AG09319 (cell line): ENCODE measurements at regions not wholly inside any gene's neighbourhood (a gene's known extent, or its start where the extent isn't known, plus 50 kb on each side); places are given as distances from the start of the nearest gene placed in this dataset.

Source experiments
- DNase-seq: peaks from one replicate; pipeline ENCODE4 v3.0.0-alpha.2; 2010; ENCODE audit warnings: low read depth; ENCODE audit errors: extremely low read depth
- CTCF ChIP-seq: IDR thresholded peaks from 2 replicates; pipeline ENCODE4 v1.5.1; 2011; ENCODE audit warnings: low read depth, mild to moderate bottlenecking, inconsistent platforms, low read length, moderate library complexity

- no peak for TF ChIP-seq CTCF
- no peak for DNase-seq
Observed at GRCh38 chr1:60419023-60419422, 345.5 kb upstream of the C1orf87 start.

GRCh38 chr1:60415696-60416095 lies 342.1 kb upstream of the C1orf87 start:
- TF ChIP-seq CTCF = no peak
- no peak for DNase-seq

GRCh38 chr1:60413091-60413490 lies 339.5 kb upstream of the C1orf87 start:
- DNase-seq = no peak
- no peak for TF ChIP-seq CTCF

- no peak for TF ChIP-seq CTCF
- no peak for DNase-seq
Observed at GRCh38 chr1:60411591-60411990, 338.0 kb upstream of the C1orf87 start.

- no peak for TF ChIP-seq CTCF
- no peak for DNase-seq
Observed at GRCh38 chr1:60402816-60403215, 329.2 kb upstream of the C1orf87 start.

GRCh38 chr1:60402216-60402615 lies 328.6 kb upstream of the C1orf87 start:
- TF ChIP-seq CTCF = no peak
- no peak for DNase-seq

- no peak for TF ChIP-seq CTCF
- DNase-seq = no peak
Observed at GRCh38 chr1:60394436-60394835, 320.9 kb upstream of the C1orf87 start.
